SH-SY5Y (cell line): ENCODE measurements at regions not wholly inside any gene's neighbourhood (a gene's known extent, or its start where the extent isn't known, plus 50 kb on each side); places are given as distances from the start of the nearest gene placed in this dataset.

Experiments used
- GATA2 ChIP-seq: IDR thresholded peaks from 2 replicates; pipeline ENCODE4 v1.6.1; 2011; ENCODE audit warnings: mild to moderate bottlenecking, low read depth, low read length
- GATA3 ChIP-seq: IDR thresholded peaks from 2 replicates; pipeline ENCODE4 v1.6.1; 2011; ENCODE audit warnings: low read depth, mild to moderate bottlenecking, low read length, moderate library complexity

- TF ChIP-seq GATA2 (no peak), GATA3 (no peak)
Observed at GRCh38 chr12:25840678-25841465, 117.6 kb upstream of the RASSF8 start.
